ENCODE measurements at regions not wholly inside any gene's neighbourhood (a gene's known extent, or its start where the extent isn't known, plus 50 kb on each side); places are given as distances from the start of the nearest gene placed in this dataset.

GRCh38 chr3:34176723-34177122 is 378.3 kb downstream of the PDCD6IP start:
- no peak overlapping the region for H3K4me3 ChIP-seq (ENCODE audit: insufficient read depth, low read depth, low read length)
- H3K36me3 ChIP-seq (ENCODE audit: control insufficient read depth, insufficient read depth, low read length), result no peaks in the 10 kb centered on the region
- H3K27me3 ChIP-seq (ENCODE audit: control insufficient read depth, insufficient read depth, low read length, poor library complexity, severe bottlenecking), result no peaks in the 10 kb centered on the region
- H3K9me3 ChIP-seq (ENCODE audit: control insufficient read depth, low read length), result no peaks in the 10 kb centered on the region
- no peaks in the 10 kb centered on the region for H3K4me1 ChIP-seq (ENCODE audit: control insufficient read depth, insufficient read depth, low read length)
- H3K27ac ChIP-seq (ENCODE audit: insufficient read depth, low read depth, low read length, poor library complexity, severe bottlenecking), result no peak overlapping the region

- Histone ChIP-seq H3K4me3 (ENCODE audit: insufficient read depth, low read depth, low read length) (no peak overlapping the region), H3K4me1 (ENCODE audit: control insufficient read depth, insufficient read depth, low read length) (no peaks in the 10 kb centered on the region), H3K9me3 (ENCODE audit: control insufficient read depth, low read length) (no peaks in the 10 kb centered on the region), H3K36me3 (ENCODE audit: control insufficient read depth, insufficient read depth, low read length) (no peaks in the 10 kb centered on the region), H3K27me3 (ENCODE audit: control insufficient read depth, insufficient read depth, low read length, poor library complexity, severe bottlenecking) (no peaks in the 10 kb centered on the region), H3K27ac (ENCODE audit: insufficient read depth, low read depth, low read length, poor library complexity, severe bottlenecking) (no peak overlapping the region)
- WGBS, 2 experiments, result 95 to 100% methylated on average over 2 of the region's 2 CpGs
Measured at GRCh38 chr3:34178415-34178814, 380.0 kb downstream of the PDCD6IP start.

GRCh38 chr3:34179716-34180115 is 381.3 kb downstream of the PDCD6IP start:
- no peaks in the 10 kb centered on the region for H3K9me3 ChIP-seq (ENCODE audit: control insufficient read depth, low read length)
- H3K27ac ChIP-seq (ENCODE audit: insufficient read depth, low read depth, low read length, poor library complexity, severe bottlenecking), result no peak overlapping the region
- H3K36me3 ChIP-seq (ENCODE audit: control insufficient read depth, insufficient read depth, low read length), result no peaks in the 10 kb centered on the region
- no peaks in the 10 kb centered on the region for H3K4me1 ChIP-seq (ENCODE audit: control insufficient read depth, insufficient read depth, low read length)
- no peaks in the 10 kb centered on the region for H3K27me3 ChIP-seq (ENCODE audit: control insufficient read depth, insufficient read depth, low read length, poor library complexity, severe bottlenecking)
- no peak overlapping the region for H3K4me3 ChIP-seq (ENCODE audit: insufficient read depth, low read depth, low read length)

GRCh38 chr3:34180532-34180931 is 382.1 kb downstream of the PDCD6IP start:
- WGBS, 2 experiments, result 89 to 94% methylated on average over 1 to 2 of the region's 2 CpGs
- Histone ChIP-seq H3K36me3 (ENCODE audit: control insufficient read depth, insufficient read depth, low read length) (no peaks in the 10 kb centered on the region), H3K9me3 (ENCODE audit: control insufficient read depth, low read length) (no peaks in the 10 kb centered on the region), H3K4me3 (ENCODE audit: insufficient read depth, low read depth, low read length) (no peak overlapping the region), H3K4me1 (ENCODE audit: control insufficient read depth, insufficient read depth, low read length) (no peaks in the 10 kb centered on the region), H3K27me3 (ENCODE audit: control insufficient read depth, insufficient read depth, low read length, poor library complexity, severe bottlenecking) (no peaks in the 10 kb centered on the region), H3K27ac (ENCODE audit: insufficient read depth, low read depth, low read length, poor library complexity, severe bottlenecking) (no peak overlapping the region)

GRCh38 chr3:34183114-34183513 is 384.7 kb downstream of the PDCD6IP start:
- Histone ChIP-seq H3K9me3 (ENCODE audit: control insufficient read depth, low read length) (no peaks in the 10 kb centered on the region), H3K4me3 (ENCODE audit: insufficient read depth, low read depth, low read length) (no peak overlapping the region), H3K36me3 (ENCODE audit: control insufficient read depth, insufficient read depth, low read length) (no peaks in the 10 kb centered on the region), H3K27me3 (ENCODE audit: control insufficient read depth, insufficient read depth, low read length, poor library complexity, severe bottlenecking) (no peaks in the 10 kb centered on the region), H3K4me1 (ENCODE audit: control insufficient read depth, insufficient read depth, low read length) (no peaks in the 10 kb centered on the region), H3K27ac (ENCODE audit: insufficient read depth, low read depth, low read length, poor library complexity, severe bottlenecking) (no peak overlapping the region)
- 89% methylated on average over 1 of the region's 2 CpGs; no CpG with 5 or more reads in 1 of the 2 experiments for WGBS, 2 experiments

GRCh38 chr3:34183611-34184340 is 385.3 kb downstream of the PDCD6IP start:
- Histone ChIP-seq H3K9me3 (ENCODE audit: control insufficient read depth, low read length) (no peaks in the 10 kb centered on the region), H3K4me1 (ENCODE audit: control insufficient read depth, insufficient read depth, low read length) (no peaks in the 10 kb centered on the region), H3K36me3 (ENCODE audit: control insufficient read depth, insufficient read depth, low read length) (no peaks in the 10 kb centered on the region), H3K4me3 (ENCODE audit: insufficient read depth, low read depth, low read length) (no peak overlapping the region), H3K27ac (ENCODE audit: insufficient read depth, low read depth, low read length, poor library complexity, severe bottlenecking) (no peak overlapping the region), H3K27me3 (ENCODE audit: control insufficient read depth, insufficient read depth, low read length, poor library complexity, severe bottlenecking) (no peaks in the 10 kb centered on the region)
- 88 to 91% methylated on average over 10 of the region's 10 CpGs for WGBS, 2 experiments

- no peaks in the 10 kb centered on the region for H3K4me1 ChIP-seq (ENCODE audit: control insufficient read depth, insufficient read depth, low read length)
- no peaks in the 10 kb centered on the region for H3K36me3 ChIP-seq (ENCODE audit: control insufficient read depth, insufficient read depth, low read length)
- no peaks in the 10 kb centered on the region for H3K27me3 ChIP-seq (ENCODE audit: control insufficient read depth, insufficient read depth, low read length, poor library complexity, severe bottlenecking)
- WGBS, 2 experiments, result 95 to 100% methylated on average over 1 of the region's 1 CpG
- no peaks in the 10 kb centered on the region for H3K9me3 ChIP-seq (ENCODE audit: control insufficient read depth, low read length)
- no peak overlapping the region for H3K27ac ChIP-seq (ENCODE audit: insufficient read depth, low read depth, low read length, poor library complexity, severe bottlenecking)
- no peak overlapping the region for H3K4me3 ChIP-seq (ENCODE audit: insufficient read depth, low read depth, low read length)
Measured at GRCh38 chr3:34185301-34185700, 386.9 kb downstream of the PDCD6IP start.

GRCh38 chr3:34189133-34189532 is 390.7 kb downstream of the PDCD6IP start:
- no peak overlapping the region for H3K27ac ChIP-seq (ENCODE audit: insufficient read depth, low read depth, low read length, poor library complexity, severe bottlenecking)
- no peak overlapping the region for H3K4me3 ChIP-seq (ENCODE audit: insufficient read depth, low read depth, low read length)
- H3K27me3 ChIP-seq (ENCODE audit: control insufficient read depth, insufficient read depth, low read length, poor library complexity, severe bottlenecking), result no peaks in the 10 kb centered on the region
- no peaks in the 10 kb centered on the region for H3K4me1 ChIP-seq (ENCODE audit: control insufficient read depth, insufficient read depth, low read length)
- WGBS, 2 experiments, result 91 to 97% methylated on average over 6 to 7 of the region's 7 CpGs
- no peaks in the 10 kb centered on the region for H3K36me3 ChIP-seq (ENCODE audit: control insufficient read depth, insufficient read depth, low read length)
- H3K9me3 ChIP-seq (ENCODE audit: control insufficient read depth, low read length), result no peaks in the 10 kb centered on the region

- H3K27ac ChIP-seq (ENCODE audit: insufficient read depth, low read depth, low read length, poor library complexity, severe bottlenecking), result no peak overlapping the region
- no peaks in the 10 kb centered on the region for H3K36me3 ChIP-seq (ENCODE audit: control insufficient read depth, insufficient read depth, low read length)
- H3K27me3 ChIP-seq (ENCODE audit: control insufficient read depth, insufficient read depth, low read length, poor library complexity, severe bottlenecking), result no peaks in the 10 kb centered on the region
- no peaks in the 10 kb centered on the region for H3K9me3 ChIP-seq (ENCODE audit: control insufficient read depth, low read length)
- H3K4me1 ChIP-seq (ENCODE audit: control insufficient read depth, insufficient read depth, low read length), result no peaks in the 10 kb centered on the region
- WGBS, 2 experiments, result 71 to 92% methylated on average over 2 of the region's 2 CpGs
- H3K4me3 ChIP-seq (ENCODE audit: insufficient read depth, low read depth, low read length), result no peak overlapping the region
Measured at GRCh38 chr3:34196914-34197313, 398.5 kb downstream of the PDCD6IP start.

GRCh38 chr3:34198309-34198708 is 399.9 kb downstream of the PDCD6IP start:
- Histone ChIP-seq H3K9me3 (ENCODE audit: control insufficient read depth, low read length) (no peaks in the 10 kb centered on the region), H3K27ac (ENCODE audit: insufficient read depth, low read depth, low read length, poor library complexity, severe bottlenecking) (no peak overlapping the region), H3K4me1 (ENCODE audit: control insufficient read depth, insufficient read depth, low read length) (no peaks in the 10 kb centered on the region), H3K4me3 (ENCODE audit: insufficient read depth, low read depth, low read length) (no peak overlapping the region), H3K27me3 (ENCODE audit: control insufficient read depth, insufficient read depth, low read length, poor library complexity, severe bottlenecking) (no peaks in the 10 kb centered on the region), H3K36me3 (ENCODE audit: control insufficient read depth, insufficient read depth, low read length) (no peaks in the 10 kb centered on the region)
- WGBS, 2 experiments, result 94 to 95% methylated on average over 1 of the region's 1 CpG

- Histone ChIP-seq H3K36me3 (ENCODE audit: control insufficient read depth, insufficient read depth, low read length) (no peaks in the 10 kb centered on the region), H3K9me3 (ENCODE audit: control insufficient read depth, low read length) (no peaks in the 10 kb centered on the region), H3K27ac (ENCODE audit: insufficient read depth, low read depth, low read length, poor library complexity, severe bottlenecking) (no peak overlapping the region), H3K4me1 (ENCODE audit: control insufficient read depth, insufficient read depth, low read length) (no peaks in the 10 kb centered on the region), H3K27me3 (ENCODE audit: control insufficient read depth, insufficient read depth, low read length, poor library complexity, severe bottlenecking) (no peaks in the 10 kb centered on the region), H3K4me3 (ENCODE audit: insufficient read depth, low read depth, low read length) (no peak overlapping the region)
- 92 to 93% methylated on average over 1 of the region's 1 CpG for WGBS, 2 experiments
Measured at GRCh38 chr3:34200576-34200975, 402.1 kb downstream of the PDCD6IP start.

All from ectodermal cell (in vitro differentiated cells).